DMS53 treated with DMSO at 0.1 percent for 48 hours (cell line): ENCODE measurements at regions not wholly inside any gene's neighbourhood (a gene's known extent, or its start where the extent isn't known, plus 50 kb on each side); places are given as distances from the start of the nearest gene placed in this dataset.

Experiments
- DNase-seq: peaks from one replicate; lab custom pipeline; 2025; ENCODE audit not compliant: unreplicated experiment; lab: John Stamatoyannopoulos, UW

DNA sequence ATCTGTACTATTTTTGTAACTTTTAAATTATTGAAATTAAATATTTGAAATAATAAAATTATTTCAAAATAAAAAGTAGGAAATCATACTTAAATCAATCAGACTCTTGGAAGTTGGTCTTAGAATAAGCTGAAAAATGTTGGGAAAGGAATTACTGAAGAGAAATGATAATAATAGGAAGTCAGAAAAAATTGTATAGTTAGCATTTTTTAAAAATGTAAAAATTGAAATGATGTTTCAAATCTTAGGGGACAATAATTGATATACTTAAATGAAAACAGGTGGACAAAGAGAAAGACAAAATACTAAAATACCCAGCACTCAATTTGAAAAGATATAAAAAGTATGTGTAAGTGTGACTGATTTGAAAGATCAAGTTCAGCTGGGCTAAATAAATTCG is 186.1 kb downstream of the BMP2 start:
- DNase-seq = no peak

- DNase-seq = no peak
These were observed 186.7 kb downstream of the BMP2 start for GRCh38 chr20:6954219-6954618.

DNA sequence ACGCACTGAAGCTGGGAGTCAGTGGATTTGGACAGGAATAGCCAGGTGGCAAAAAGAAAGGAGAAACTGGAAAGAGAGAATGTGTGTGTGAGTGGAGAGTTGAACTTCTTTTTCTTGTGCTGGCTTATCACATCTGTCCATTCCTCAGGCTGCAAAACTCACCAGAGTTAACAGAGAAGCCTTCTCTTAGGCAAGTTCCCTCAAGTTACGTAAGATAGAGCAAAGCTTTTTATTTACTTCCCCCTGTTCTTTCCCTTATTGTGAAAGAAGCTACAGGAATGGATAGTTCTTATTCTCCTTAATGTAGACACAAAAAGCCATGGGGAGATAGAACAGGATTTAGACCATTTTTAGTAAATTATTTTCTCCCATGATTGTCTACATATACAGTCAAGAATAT is 188.6 kb downstream of the BMP2 start:
- DNase-seq = no peak

DNA sequence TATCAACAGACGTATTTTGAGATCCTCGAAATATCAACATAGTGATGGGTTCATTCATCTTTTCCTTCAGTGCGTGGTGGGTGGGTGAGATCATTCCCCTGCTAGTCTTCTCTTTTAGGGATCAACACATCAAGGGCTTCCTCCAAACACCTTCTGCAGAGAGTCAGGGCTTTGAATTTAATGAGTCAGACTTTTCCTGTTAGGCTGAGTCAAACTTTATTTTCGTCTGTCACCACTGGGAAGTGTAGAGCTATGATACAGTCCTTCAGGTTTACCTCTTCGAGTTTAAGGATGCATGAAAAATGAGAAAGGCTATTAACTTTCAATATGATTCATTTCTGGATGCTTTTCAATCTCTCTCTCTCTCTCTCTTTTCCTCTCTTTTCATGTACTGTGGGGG is 189.1 kb downstream of the BMP2 start:
- no peak for DNase-seq

DNA sequence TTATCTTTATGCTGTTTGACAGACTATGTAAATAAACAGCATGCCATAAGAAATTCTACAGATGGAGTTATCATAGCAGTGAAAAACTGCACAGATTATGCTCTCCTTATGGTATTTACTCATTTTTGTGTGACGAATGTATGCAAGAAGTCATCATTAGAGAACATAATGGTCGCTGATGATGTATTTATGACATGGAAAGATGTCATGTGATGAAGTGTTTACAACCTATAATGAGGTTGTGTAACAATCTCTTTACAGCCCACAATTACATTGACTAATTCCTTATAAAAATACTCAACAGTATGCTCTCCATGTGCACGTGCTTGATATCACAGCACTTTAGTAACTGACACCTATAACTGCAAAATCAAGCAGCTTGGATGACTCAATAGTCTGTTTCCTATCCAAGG is 192.4 kb downstream of the BMP2 start:
- no peak for DNase-seq

DNA sequence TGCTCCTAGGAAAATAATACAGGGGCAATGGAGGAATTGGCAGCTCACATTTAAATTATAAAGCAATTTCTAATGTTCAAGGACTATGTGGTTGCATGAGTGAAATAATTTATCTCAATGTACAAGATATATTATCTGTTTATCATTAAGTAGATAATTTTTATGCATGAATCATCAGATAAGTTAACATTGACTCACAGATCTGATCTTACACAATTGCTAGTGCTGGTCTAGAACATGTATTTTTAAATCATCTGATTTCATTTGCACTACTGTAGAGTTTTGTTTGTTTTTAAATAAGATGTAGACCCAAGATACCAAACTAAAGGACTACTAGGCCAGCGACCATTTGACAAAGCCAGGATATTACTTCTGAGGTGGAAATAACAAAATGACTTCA is 199.2 kb downstream of the BMP2 start:
- no peak for DNase-seq

DNA sequence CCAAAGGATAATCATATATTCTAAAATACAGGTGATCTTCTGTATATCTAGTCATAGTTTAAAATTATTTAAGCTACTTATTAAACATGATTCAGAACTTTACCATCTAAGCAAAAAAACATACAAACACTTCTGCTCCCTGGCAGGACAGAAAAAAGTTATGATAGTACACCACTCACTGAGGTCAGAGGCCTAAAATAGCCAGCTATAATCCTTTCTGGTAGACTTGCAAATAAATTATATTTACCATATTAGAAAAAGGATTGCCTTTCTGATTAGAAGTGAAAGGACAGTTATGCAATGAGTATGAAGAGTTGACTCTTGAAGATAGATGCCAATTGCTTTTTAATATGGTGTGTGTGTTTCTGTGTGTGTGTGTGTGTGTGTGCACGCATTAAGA is 207.4 kb downstream of the BMP2 start:
- DNase-seq = no peak

DNA sequence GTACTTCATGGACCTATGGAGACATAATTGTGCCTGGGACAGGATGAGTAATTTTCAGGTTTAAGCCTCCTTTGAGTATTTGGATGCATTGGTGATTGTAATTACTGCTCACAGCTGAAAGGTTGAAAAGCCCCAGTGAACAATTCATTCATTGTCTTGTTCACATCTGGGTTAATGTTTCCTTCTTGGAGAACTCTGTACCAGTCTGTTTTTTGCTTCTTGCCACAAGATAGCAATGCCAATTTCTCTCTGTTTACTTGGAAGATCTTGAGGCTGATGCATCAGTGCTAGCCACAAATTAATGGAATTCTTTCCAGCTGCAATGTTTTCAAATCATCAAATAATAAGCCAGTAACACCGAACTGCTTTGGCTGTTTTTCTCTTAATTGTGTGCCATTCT is 207.8 kb downstream of the BMP2 start:
- no peak for DNase-seq

DNA sequence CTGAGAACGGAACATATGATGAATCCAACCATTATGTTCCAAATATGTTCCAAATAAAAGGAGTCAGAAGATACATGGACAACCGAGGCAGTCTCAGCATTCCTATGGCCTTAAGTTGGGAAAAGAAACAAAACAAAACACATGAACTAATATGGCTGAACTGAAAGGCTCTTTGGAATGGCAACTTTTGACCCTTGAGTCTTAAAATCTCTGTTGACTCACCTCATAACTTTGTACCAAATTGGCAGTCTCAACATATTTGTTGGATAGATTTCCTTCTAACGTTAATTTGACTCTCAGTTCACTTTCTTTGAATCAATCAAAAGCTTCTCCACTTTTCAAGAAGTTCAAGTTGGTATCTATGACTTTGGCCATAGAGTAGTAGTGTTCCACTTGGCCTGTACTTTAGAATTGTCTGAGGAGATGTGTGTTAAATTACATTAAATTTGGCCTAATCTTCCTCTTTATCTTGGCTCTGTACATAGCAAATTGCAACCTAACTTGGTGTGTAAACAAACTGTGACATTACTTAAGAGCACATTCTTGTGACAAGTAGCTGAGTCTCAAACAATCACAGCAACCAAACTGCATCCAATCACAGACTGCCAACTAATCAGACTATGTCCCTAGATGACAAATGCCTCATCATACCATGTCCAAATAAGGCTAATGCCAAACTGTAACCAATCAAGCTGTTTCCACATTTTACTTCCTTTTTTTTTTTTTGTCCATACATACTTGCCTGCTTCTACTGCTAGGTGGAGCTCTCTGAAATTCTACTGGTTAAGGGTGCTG is 208.8 kb downstream of the BMP2 start:
- no peak for DNase-seq

DNA sequence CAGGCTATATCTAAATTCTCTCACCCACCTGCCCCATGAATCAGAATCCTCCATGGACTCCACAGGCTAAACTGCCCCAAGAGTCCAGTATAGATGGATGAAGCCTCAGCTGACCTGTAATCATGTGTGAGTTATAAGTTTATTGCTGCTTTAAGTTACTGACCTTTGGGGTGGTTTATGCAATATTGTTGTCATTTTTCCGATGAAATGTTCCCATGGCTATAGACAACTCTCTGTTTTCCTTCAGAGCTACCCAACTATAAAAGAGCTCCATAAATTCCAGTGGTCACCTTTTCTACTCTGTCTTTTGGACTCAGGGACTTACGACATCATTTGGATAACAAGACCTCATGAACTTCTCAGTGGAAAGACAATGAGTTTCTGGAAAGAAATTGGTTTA is 212.1 kb downstream of the BMP2 start:
- DNase-seq = no peak

- peak; percentile 43 for DNase-seq
These were observed 225.5 kb downstream of the BMP2 start for GRCh38 chr20:6993011-6993410.

- DNase-seq = no peak
These were observed 226.0 kb downstream of the BMP2 start for GRCh38 chr20:6993511-6993910.

GRCh38 chr20:6994452-6994851 is 227.0 kb downstream of the BMP2 start:
- DNase-seq = no peak

DNA sequence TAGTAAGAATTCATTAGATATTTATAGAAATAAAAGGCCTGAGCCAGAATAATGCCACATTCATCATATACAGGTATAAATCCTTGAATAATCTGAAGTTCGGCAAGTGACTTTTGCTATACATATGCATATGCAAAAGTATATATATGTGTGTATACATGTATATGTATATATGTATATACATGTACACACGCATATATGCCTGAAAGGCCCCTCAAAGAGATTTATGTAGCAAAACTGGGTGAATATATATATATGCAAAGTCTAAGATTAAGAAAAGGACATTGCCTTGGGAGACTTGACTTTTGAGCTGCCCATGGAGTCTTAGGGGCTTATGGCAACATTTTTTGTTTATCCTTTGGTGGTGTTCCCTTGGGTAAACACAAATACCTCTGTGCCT is 231.4 kb downstream of the BMP2 start:
- DNase-seq = no peak

DNA sequence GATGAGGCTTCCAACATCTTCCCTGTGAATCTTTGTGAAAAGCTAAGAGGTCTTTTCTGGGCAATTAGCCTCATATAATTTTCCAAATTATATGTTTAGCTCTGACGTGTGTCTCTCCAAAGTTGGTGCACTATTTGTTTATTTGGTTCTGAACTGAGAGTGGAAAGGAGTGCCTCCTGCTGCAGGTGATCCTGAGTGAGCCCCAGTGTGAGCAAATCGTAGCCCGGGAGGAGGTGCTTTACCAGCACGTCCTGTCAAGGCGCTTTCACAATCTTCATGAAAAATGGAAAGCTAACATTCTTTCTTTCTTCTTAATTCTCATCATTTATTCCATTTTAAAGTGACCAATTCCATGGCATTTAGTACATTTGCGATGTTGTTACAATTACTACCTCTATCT is 231.9 kb downstream of the BMP2 start:
- no peak for DNase-seq

DNA sequence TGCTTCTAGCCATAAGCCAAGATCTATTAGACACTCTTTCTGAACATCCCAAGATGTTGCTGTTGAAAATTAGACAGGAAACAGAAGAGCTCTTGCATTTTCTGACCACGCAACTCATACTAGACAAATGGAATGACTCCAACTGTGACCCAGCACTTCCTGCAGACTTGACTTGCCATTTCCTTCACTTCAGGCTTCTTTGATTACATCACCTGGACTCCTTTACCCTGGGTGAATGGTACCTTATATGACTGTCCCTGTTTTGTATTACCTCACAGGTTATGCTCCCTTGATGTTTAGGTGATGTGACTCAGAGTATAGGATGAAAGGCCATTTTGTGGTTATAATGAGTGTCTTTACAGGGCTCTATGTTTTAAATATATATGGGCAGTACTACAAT is 236.1 kb downstream of the BMP2 start:
- no peak for DNase-seq

DNA sequence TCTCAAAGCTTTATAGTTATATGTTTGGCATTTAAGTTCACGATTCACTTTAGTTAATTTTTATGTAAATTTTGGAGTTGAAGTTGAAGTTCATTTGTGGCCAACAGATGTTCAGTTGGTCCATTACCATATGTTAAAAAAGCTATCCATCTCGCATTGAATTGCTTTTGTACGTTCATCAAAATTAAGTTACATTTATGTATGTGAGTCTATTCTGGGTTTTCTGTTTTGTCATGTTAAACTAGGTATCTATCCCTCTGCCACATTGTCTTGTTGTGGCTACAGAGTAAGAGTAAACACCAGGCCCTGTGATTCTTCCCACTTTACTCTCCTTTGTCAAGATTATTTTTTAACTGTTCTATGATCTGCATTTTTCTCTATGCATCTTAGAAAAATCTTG is 237.3 kb downstream of the BMP2 start:
- DNase-seq = no peak

DNA sequence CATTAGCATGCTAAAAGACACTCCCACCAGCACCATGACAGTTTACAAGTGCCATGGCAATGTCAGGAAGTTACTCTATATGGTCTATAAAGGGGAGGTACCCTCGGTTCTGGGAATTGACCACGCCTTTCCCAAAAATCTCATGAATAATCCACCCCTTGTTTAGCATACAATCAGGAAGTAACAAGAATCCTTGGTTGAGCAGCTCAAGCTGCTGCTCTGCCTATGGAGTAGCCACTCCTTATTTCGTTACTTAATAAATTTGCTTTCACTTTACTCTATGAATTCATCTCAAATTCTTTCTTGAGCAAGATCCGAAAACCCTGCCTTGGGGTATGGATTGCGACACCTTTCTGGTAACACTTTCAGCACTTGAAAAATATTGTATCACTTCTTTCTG is 243.0 kb downstream of the BMP2 start:
- DNase-seq = no peak

DNA sequence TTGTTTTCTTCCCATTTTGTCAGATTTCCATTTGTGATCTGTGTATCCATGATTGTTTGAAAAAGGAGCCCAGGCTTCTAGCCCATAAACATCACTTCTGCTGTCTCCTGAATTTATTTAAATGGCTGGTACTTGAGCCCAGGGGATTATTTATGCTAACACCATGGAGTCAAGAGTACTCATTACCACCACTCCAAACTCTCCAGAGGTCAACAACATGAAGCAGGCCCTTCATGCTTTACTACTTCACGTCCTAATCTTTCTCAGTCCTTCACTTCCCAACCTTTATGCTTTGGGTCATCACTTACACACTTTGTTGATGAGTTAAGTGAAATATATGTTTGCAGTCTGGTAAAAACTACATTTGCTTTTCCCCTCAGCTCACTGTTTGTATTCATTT is 247.8 kb downstream of the BMP2 start:
- peak; percentile 92 for DNase-seq

DNA sequence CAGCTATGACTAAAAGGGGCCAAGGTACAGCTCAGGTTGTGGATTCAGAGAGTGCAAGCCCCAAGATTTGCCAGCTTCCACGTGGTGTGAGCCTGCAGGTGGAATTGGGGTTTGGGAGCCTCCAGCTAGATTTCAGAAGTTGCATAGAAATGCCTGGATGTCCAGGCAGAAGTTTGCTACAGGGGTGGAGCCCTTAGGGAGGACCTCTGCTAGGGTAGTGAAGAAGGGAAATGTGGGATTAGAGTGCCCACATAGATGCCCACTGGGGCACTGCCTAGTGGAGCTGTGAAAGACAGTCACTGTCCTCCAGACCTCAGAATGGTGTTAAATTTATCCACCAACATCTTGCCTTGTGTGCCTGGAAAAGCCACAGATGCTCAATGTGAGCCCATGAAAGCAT is 255.1 kb downstream of the BMP2 start:
- no peak for DNase-seq

- DNase-seq = no peak
These were observed 258.1 kb downstream of the BMP2 start for GRCh38 chr20:7025635-7026034.

DNA sequence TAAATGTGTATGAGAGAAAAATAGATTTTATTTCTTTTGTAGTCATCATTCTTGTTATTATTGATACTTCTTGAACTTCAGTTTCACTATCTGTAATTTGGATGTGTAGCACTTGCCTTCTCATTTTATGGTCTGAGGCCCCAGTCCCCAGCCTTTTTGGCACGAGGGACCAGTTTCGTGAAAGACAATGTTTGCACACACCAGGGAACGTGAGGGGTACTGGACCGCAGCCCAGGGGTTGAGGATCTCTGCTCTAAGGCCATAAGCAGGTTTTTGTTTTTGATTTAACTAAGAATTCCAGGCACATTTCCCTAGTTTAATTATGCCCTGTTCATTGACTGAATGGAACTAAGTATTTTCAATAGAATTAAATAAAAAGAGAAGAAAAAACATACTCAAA is 261.5 kb downstream of the BMP2 start:
- no peak for DNase-seq

GRCh38 chr20:7031222-7031621 is 263.7 kb downstream of the BMP2 start:
- DNase-seq = no peak
